Activated naive CD8-positive, alpha-beta T cell (primary cell): ENCODE measurements at regions not wholly inside any gene's neighbourhood (a gene's known extent, or its start where the extent isn't known, plus 50 kb on each side); places are given as distances from the start of the nearest gene placed in this dataset.

Experiments used
- H3K27ac Mint-ChIP-seq: one replicate; pipeline ENCODE4 v1.8.0; 2021; ENCODE audit warnings: mixed read lengths
- H3K27me3 Mint-ChIP-seq: one replicate; pipeline ENCODE4 v1.8.0; 2021; ENCODE audit warnings: mixed read lengths
- H3K36me3 Mint-ChIP-seq: one replicate; pipeline ENCODE4 v1.8.0; 2021; ENCODE audit warnings: mixed read lengths
- H3K4me1 Mint-ChIP-seq: one replicate; pipeline ENCODE4 v1.8.0; 2021; ENCODE audit warnings: low read depth, mixed read lengths
- H3K4me3 Mint-ChIP-seq: one replicate; pipeline ENCODE4 v1.8.0; 2021; ENCODE audit warnings: mild to moderate bottlenecking, mixed read lengths
- H3K9me3 Mint-ChIP-seq: one replicate; pipeline ENCODE4 v1.8.0; 2021; ENCODE audit warnings: low read depth, mixed read lengths

GRCh38 chr2:212694398-212694797 lies 155.8 kb upstream of the ERBB4 start:
- Mint-ChIP-seq H3K4me1 (no peaks in the 10 kb centered on the region), H3K4me3 (no peak overlapping the region), H3K27ac (no peak overlapping the region), H3K9me3 (no peaks in the 10 kb centered on the region), H3K27me3 (no peaks in the 10 kb centered on the region), H3K36me3 (no peaks in the 10 kb centered on the region)

- Mint-ChIP-seq H3K36me3 (no peaks in the 10 kb centered on the region), H3K4me1 (no peaks in the 10 kb centered on the region), H3K9me3 (no peaks in the 10 kb centered on the region), H3K27me3 (no peaks in the 10 kb centered on the region), H3K27ac (no peak overlapping the region), H3K4me3 (no peak overlapping the region)
These were observed 153.9 kb upstream of the ERBB4 start for GRCh38 chr2:212692466-212692865.

- no peaks in the 10 kb centered on the region for H3K36me3 Mint-ChIP-seq
- H3K9me3 Mint-ChIP-seq, result no peaks in the 10 kb centered on the region
- H3K4me3 Mint-ChIP-seq, result no peak overlapping the region
- no peaks in the 10 kb centered on the region for H3K27me3 Mint-ChIP-seq
- no peak overlapping the region for H3K27ac Mint-ChIP-seq
- H3K4me1 Mint-ChIP-seq, result peaks cover 2% of the 10 kb centered on the region
These were observed 147.8 kb upstream of the ERBB4 start for GRCh38 chr2:212686285-212686895.

- Mint-ChIP-seq H3K9me3 (no peaks in the 10 kb centered on the region), H3K36me3 (no peaks in the 10 kb centered on the region), H3K27me3 (no peaks in the 10 kb centered on the region), H3K4me1 (peaks cover 2% of the 10 kb centered on the region), H3K4me3 (no peak overlapping the region), H3K27ac (no peak overlapping the region)
These were observed 144.9 kb upstream of the ERBB4 start for GRCh38 chr2:212683346-212684097.

- H3K9me3 Mint-ChIP-seq, result no peaks in the 10 kb centered on the region
- no peaks in the 10 kb centered on the region for H3K27me3 Mint-ChIP-seq
- H3K27ac Mint-ChIP-seq, result no peak overlapping the region
- no peaks in the 10 kb centered on the region for H3K36me3 Mint-ChIP-seq
- H3K4me3 Mint-ChIP-seq, result no peak overlapping the region
- H3K4me1 Mint-ChIP-seq, result peaks cover 2% of the 10 kb centered on the region
These were observed 144.3 kb upstream of the ERBB4 start for GRCh38 chr2:212682937-212683336.

- Mint-ChIP-seq H3K9me3 (no peaks in the 10 kb centered on the region), H3K27me3 (peaks cover 3% of the 10 kb centered on the region), H3K27ac (no peak overlapping the region), H3K4me3 (no peak overlapping the region), H3K36me3 (no peaks in the 10 kb centered on the region), H3K4me1 (no peaks in the 10 kb centered on the region)
These were observed 138.9 kb upstream of the ERBB4 start for GRCh38 chr2:212677466-212677865.

GRCh38 chr2:212672186-212672585 lies 133.6 kb upstream of the ERBB4 start:
- H3K27me3 Mint-ChIP-seq, result peaks cover 3% of the 10 kb centered on the region
- no peak overlapping the region for H3K4me3 Mint-ChIP-seq
- no peak overlapping the region for H3K27ac Mint-ChIP-seq
- H3K4me1 Mint-ChIP-seq, result no peaks in the 10 kb centered on the region
- H3K9me3 Mint-ChIP-seq, result no peaks in the 10 kb centered on the region
- no peaks in the 10 kb centered on the region for H3K36me3 Mint-ChIP-seq

- Mint-ChIP-seq H3K4me3 (no peak overlapping the region), H3K36me3 (no peaks in the 10 kb centered on the region), H3K4me1 (no peaks in the 10 kb centered on the region), H3K27ac (no peak overlapping the region), H3K27me3 (peaks cover 1% of the 10 kb centered on the region), H3K9me3 (no peaks in the 10 kb centered on the region)
These were observed 131.2 kb upstream of the ERBB4 start for GRCh38 chr2:212669761-212670160.

GRCh38 chr2:212667751-212668316 lies 129.2 kb upstream of the ERBB4 start:
- H3K9me3 Mint-ChIP-seq, result no peaks in the 10 kb centered on the region
- no peaks in the 10 kb centered on the region for H3K27me3 Mint-ChIP-seq
- no peak overlapping the region for H3K4me3 Mint-ChIP-seq
- H3K36me3 Mint-ChIP-seq, result no peaks in the 10 kb centered on the region
- no peak overlapping the region for H3K27ac Mint-ChIP-seq
- H3K4me1 Mint-ChIP-seq, result no peaks in the 10 kb centered on the region

GRCh38 chr2:212665948-212666347 lies 127.3 kb upstream of the ERBB4 start:
- Mint-ChIP-seq H3K27ac (no peak overlapping the region), H3K36me3 (no peaks in the 10 kb centered on the region), H3K9me3 (no peaks in the 10 kb centered on the region), H3K4me1 (no peaks in the 10 kb centered on the region), H3K27me3 (peaks cover 2% of the 10 kb centered on the region), H3K4me3 (no peak overlapping the region)

GRCh38 chr2:212659441-212659840 lies 120.8 kb upstream of the ERBB4 start:
- Mint-ChIP-seq H3K4me1 (no peaks in the 10 kb centered on the region), H3K36me3 (no peaks in the 10 kb centered on the region), H3K27me3 (peaks cover 4% of the 10 kb centered on the region), H3K4me3 (no peak overlapping the region), H3K9me3 (no peaks in the 10 kb centered on the region), H3K27ac (no peak overlapping the region)

- no peak overlapping the region for H3K4me3 Mint-ChIP-seq
These were observed 111.0 kb upstream of the ERBB4 start for GRCh38 chr2:212649646-212650045.

GRCh38 chr2:212646698-212647366 lies 108.2 kb upstream of the ERBB4 start:
- Mint-ChIP-seq H3K27me3 (peaks cover 6% of the 10 kb centered on the region), H3K36me3 (no peaks in the 10 kb centered on the region), H3K9me3 (no peaks in the 10 kb centered on the region), H3K27ac (no peak overlapping the region), H3K4me1 (no peaks in the 10 kb centered on the region), H3K4me3 (no peak overlapping the region)

More at GRCh38 chr2:212649646-212650045, 111.0 kb upstream of the ERBB4 start:
- Mint-ChIP-seq H3K36me3 (no peaks in the 10 kb centered on the region), H3K27ac (no peak overlapping the region), H3K4me1 (no peaks in the 10 kb centered on the region), H3K9me3 (no peaks in the 10 kb centered on the region), H3K27me3 (peaks cover 8% of the 10 kb centered on the region)

- peaks cover 6% of the 10 kb centered on the region for H3K27me3 Mint-ChIP-seq
- no peaks in the 10 kb centered on the region for H3K4me1 Mint-ChIP-seq
- H3K27ac Mint-ChIP-seq, result no peak overlapping the region
- no peaks in the 10 kb centered on the region for H3K9me3 Mint-ChIP-seq
- H3K36me3 Mint-ChIP-seq, result no peaks in the 10 kb centered on the region
- no peak overlapping the region for H3K4me3 Mint-ChIP-seq
These were observed 105.7 kb upstream of the ERBB4 start for GRCh38 chr2:212644195-212644837.

- Mint-ChIP-seq H3K27me3 (peaks cover 4% of the 10 kb centered on the region), H3K27ac (no peak overlapping the region), H3K4me3 (no peak overlapping the region), H3K9me3 (no peaks in the 10 kb centered on the region), H3K4me1 (no peaks in the 10 kb centered on the region), H3K36me3 (no peaks in the 10 kb centered on the region)
These were observed 101.8 kb upstream of the ERBB4 start for GRCh38 chr2:212640428-212640827.
